HG03460 (cell line): ENCODE measurements at regions not wholly inside any gene's neighbourhood (a gene's known extent, or its start where the extent isn't known, plus 50 kb on each side); places are given as distances from the start of the nearest gene placed in this dataset.

Source experiments
- ATAC-seq: cut with Tn5 transposase; IDR thresholded peaks from one replicate; pipeline ENCODE4 v1.9.1; 2021; ENCODE audit not compliant: unreplicated experiment

DNA sequence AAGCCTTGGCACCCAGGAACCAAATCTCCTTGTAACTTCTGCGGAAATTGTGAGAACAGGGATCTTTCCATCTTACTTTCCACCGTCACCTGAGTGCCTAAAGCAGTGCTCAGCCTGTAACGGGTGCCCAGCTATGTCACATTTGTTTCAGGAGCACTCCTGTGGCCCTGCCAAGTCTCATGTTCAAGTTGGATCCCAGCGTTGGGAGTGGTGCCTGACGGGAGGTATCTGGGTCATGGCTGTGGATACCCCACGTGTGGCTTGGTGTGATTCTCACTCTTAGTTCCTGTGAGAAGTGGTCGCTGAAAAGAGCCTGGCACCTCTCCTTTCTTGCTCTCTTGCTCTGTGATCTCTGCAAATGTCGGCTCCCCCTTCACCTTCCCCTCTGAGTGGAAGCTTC, 114.9 kb downstream of the UQCRFS1 start:
- no peak for ATAC-seq

DNA sequence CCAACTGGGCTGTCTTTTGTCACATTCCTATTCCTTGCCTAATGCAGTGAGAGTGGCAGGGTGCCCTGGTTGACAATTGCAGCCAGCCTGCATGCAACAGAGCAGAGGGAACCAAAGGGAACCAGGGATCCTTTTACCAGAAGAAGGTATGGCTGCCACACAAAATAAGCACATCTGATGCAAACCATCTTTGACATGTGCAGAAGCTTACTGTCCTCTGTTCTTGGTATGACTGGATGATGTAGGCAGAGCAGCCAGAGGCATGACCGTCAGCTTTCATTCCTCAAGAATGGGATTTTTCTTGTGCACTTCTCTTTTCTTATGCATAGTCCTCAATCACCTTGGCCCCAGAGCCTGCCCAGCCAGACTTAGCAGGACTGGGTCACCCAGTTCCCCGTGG, 116.1 kb downstream of the UQCRFS1 start:
- ATAC-seq: no peak

DNA sequence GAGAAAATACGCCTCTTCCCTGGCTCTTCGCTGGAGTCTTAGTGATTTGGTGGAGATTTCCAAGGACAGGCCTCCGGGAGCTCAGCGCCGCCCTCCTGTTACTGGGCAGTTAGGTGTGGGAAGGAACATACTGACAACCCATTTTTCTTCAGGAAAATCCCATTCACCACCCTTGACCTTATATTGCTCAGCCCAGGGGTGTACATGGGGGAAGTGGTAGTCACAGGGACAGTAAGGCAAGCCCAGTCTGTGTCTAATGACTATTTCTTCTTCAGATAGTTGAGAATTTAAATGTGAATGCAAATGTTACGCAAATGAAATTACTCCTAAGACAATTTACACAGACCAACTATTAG, 119.4 kb downstream of the UQCRFS1 start:
- no peak for ATAC-seq

DNA sequence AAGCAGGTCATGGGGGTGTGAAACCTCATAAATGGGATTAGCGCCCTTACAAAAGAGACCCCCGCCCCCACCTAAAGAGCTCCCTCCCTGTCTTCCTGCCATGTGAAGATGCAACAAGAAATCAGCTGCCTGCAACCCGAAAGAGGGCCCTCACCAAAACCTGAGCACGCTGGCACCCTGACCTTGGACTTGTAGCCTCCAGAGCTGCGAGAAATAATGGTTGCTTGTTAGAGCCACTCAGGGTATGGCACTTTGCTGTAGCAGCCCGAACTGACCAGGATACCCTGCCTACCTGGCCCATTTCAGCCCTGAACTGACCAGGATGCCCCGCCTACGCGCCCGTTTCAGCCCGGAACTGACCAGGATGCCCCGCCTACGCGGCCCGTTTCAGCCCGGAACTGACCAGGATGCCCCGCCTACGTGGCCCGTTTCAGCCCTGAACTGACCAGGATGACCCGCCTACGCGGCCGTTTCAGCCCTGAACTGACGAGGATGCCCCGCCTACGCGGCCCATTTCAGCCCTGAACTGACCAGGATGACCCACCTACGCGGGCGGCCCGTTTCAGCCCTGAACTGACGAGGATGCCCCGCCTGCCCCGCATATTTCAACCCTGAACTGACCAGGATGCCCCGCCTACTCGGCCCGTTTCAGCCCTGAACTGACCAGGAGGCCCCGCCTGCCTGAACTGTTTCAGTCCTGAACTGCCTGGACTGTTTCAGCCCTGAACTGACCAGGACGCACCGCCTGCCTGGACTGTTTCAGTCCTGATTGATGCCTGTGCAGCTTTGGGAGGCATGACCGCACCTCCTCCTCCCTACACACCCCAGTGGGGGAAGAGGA, 120.0 kb downstream of the UQCRFS1 start:
- ATAC-seq: no peak

DNA sequence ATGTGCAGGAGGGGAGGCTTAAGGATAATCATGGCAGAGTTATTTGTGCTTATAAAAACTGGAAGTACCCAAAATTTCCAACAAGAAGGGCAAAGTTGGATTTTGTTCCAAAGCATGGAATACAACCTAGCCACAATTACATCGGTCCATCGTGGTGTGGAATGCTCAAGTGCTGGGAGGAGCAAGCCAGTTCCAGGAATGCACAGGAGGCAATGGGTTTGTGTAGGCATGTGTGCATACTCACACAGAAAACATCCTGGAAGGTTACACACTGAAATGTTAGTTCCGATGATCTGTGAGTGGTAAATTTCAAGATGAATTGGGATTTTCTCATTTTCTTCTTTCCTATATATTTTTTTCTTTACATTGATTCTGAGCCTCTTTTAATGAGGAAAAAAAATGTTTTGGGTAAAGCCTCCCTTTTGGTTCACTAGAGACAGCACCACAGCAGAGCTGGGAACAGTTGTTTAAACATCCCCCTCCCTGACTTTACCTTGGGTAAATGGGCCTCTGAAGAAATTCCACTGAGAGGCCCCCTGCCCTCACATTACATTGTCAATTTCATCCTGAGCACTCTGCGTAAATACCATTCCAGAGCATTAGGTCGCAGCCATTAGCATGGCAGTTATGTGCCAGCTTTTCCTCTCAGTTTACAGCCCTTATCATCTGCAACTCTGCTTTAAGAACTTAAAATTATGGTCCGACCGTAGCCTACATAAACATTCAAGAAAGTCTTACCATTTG, 122.0 kb downstream of the UQCRFS1 start:
- no peak for ATAC-seq

DNA sequence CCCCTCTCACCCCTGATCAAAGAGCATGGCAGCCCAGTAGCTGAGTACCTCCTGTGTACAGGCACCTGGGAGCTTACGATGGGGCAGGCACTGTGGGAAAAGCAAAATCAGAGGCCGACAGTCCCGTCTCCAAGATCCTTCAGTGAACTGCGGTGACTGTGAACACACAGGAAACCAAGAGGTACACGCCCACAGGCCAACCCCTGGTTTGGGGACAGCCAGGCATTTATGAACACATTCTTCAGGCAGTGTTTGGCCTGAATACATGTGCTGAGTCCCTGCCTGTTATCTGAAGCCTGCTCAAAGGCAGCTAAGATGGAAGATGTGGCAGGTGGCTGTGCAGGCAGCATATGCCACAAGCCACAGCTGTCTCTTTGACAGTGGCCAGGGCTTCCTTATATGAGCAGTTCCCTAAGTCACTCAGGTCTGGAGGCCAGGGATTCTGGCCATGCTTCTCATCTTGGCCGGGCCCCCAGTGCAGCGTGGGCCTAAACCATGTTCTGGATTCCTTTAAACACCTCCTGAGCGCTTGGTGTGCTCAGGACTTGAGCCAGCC, 123.6 kb downstream of the UQCRFS1 start:
- no peak for ATAC-seq

DNA sequence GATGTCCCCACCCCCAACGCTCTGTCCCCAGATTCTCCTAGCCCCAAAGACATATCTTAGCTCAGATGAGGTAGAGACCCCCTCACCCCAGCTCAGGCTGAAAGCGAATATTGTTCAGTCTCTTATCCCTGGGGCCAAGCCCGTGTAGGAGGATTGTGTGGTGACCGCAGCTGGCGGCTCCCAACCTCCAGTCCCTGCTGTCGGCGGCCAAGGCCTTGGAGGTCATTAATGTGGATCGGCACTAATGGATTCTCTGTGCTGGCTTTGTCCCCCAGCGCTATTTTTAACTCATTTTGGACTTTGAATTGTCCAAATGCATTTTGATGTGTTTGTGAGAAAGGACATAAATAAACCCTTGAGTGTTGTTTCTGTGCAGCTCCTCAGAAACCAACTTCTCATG, 124.2 kb downstream of the UQCRFS1 start:
- ATAC-seq: no peak

DNA sequence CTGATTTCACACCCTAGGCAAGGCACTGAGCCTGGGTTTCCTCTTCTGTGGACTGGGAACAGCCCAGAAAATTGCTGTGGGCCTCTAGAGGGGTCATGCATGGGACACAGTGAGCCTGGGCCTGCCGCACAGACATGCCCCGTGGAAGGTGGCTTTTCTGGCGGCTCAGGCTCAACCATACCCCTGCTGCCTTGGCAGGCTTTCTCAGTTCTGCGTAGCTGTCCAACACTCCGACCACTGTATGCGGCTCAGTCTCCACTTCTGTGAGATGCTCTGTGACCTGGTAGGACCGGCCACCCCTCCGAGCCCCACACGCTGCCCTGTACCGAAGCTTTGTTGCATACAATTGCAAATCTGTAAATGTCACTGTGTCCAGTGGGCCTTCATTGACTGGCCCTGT, 126.3 kb downstream of the UQCRFS1 start:
- ATAC-seq: no peak

DNA sequence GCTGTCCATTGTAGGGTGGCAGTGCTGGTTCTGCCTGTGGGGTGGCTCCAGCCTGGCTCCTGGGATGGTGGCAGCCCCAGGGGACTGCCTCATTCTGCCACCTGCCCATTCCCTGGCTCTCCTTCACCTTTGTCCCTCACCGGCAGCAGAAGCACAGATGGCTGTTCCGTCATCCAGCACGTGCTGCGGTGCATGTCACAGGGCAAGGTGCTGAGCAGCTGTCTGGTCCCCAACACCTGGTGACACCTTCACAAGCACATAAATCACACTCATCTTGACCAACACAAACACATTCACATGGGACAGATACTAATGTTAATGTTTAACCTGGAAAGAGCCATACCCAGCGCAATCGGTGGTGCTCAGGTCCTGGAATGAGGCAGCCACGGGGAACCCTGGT, 126.8 kb downstream of the UQCRFS1 start:
- no peak for ATAC-seq

DNA sequence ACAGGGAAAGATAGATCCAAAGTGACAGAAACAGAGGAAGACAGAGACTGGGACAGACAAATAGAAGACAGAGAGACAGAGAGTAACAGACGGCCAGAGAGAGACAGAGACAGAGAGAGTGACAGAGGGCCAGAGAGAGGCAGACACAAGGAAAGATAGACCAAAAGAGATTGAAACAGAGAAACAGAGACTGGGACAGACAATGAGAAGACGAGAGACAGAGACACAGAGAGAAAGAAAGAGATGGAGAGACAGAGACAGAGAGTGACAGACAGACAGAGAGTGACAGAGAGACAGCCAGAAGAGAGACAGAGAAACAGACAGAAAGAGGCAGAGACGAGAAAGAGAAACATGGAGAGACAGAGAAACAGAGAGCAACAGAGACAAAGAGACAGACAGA, 127.3 kb downstream of the UQCRFS1 start:
- no peak for ATAC-seq

DNA sequence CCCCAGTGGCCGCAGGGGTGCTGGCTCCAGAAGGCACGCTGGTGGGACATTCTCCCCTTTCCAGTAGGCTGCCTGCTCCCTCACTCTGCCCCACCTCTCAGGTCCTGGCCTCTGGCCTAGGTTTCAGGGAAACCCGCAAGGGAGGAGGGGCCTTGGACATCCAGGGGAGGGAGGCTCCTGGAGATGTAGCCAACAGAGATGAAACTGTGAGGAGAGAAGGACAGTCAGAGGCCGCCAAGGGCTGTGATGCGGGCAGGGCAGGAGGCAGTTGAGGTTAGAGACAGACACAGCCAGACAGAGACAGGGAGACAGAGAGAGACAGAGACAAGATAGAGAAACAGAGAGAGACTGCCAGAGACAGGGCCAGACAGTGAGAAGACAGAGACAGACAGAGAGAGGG, 127.7 kb downstream of the UQCRFS1 start:
- ATAC-seq: no peak

DNA sequence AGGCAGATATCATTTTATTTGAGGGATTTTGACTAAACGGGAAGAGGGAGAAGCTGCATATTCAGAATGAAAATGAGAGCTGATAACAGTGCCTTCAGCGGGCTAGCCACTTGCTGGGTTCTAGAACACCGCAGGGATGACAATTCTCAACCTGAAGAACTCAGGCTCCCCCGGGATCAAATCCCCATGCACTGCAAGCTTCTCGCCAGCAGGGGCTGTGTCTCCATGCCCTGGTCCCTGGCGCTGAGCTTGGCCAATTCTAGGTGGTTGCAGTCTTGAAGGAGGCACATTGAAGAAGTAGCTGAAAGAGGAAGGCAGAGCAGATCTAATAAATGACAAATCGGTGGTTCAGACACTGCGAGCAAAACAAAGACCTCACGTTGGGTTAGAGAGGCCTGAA, 128.7 kb downstream of the UQCRFS1 start:
- no peak for ATAC-seq

DNA sequence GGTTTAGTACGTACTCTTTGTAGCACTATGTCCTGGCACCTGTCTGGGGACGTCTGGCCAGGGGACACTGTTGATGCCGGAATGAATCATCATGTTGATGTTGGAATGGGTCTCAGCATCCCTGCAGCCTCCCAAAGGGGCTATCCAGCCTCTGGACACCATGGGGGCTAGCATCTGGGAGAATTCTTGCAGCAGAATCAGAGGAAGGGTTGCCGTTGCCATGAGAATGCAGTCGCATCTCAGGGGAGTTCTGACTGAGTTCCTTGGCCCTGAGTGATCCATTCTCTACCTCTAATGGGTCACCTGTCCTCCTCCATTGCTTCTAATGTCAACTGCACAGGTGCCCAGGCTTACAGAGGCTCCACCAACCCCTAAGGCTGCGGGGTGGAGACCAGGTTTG, 129.1 kb downstream of the UQCRFS1 start:
- no peak for ATAC-seq

DNA sequence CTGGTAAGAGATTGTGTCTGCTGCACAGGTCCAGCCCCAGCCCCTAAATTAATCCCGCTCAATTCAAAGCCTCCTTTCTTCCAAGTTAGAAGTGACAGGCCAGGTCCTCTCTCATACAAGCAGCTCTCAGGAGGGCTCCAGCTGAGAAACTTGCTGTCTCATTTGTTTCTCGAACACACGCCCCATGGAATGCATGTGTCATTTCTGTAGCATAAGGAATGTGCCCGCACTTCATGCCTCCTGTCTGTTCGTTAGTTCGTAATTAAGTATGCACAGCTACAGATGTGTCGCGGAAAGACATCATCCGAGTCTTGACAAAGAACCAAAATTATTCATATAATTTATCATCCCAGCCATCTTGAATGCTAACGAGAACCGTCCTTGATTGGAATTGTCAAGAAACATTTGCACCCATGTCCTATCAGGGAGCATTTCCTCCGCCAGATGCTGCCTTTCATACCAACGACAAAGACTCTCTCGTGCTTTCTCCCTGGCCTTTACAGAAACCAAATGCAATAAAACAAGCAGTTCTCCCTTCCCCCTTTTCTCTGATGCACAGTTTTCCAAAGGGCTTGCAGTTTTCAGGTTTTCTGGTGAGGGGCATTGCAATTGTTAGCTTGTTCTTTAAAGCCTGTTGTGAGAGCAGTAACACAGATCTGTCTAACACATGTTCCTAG, 133.5 kb downstream of the UQCRFS1 start:
- ATAC-seq: no peak

DNA sequence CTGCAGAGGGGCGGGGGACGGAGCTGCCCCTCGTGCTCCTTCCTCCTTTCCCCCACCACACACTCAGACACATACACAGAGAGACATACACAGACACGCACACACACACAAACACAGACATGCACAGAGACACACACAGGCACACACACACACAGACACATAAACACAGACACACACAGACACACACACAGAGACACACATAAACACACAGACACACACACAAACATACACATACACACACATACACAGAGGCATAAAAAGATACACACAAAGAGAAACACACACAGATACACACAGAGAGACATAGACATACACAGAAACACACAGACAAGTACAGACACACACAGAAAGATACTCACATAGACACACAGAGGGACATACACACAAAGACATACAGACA, 136.0 kb downstream of the UQCRFS1 start:
- no peak for ATAC-seq

DNA sequence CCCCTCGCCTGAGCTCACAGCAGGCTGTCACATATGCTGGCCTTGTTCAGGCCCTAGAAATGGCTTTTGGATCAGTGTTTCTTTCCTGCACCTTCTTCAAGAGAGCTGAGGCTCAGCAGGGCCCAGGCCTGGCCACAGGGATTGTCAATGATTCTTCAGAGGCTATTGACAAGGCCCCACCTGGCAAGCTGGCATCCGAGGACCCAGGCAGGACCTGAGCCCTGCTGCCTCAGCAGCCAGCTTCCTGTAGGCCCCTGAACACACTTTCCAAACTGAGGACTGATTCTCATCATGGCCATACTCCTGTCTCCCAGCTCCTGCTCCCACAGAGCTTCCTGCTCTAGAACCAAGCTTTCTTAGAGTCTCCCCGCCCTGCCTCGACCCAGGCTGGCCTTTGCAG, 136.8 kb downstream of the UQCRFS1 start:
- ATAC-seq: no peak

DNA sequence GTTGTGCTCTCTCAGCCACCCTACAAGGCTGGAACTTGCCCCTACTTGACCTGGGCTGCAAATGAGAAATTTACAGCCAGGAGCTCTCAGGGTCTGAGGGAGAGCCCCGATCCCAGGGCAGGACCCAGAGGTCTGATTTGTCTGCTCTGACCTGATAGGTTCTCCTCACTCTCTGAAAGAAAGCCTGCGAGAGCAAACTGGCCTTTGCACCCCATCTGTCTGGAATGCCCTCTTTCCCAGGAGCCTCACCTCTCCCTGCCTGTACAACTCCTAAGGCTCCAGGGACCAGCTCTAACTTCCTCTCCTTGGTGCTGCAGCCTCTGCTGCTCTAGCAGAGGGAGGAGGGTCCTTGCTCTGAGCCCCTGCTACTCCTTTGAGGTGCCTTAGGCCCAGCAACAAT, 137.8 kb downstream of the UQCRFS1 start:
- no peak for ATAC-seq

DNA sequence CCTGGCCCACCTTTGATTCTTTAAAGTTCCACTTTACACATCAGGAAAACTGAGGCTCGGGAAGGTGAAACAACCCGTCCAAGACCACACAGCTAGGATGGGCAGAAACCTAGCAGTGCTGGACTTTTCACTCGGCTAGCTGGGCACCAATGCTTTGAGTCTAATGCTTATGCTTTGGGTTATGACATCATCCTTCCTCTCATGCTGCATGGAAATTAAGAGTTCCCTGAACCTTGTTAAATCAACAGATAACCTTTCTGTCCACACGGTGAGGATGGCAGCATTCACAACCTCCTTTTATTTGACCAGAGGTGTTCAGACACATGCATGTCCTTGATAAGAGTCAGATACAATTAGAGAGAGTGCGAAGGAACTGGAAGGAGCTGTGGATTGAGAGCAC, 138.4 kb downstream of the UQCRFS1 start:
- no peak for ATAC-seq

DNA sequence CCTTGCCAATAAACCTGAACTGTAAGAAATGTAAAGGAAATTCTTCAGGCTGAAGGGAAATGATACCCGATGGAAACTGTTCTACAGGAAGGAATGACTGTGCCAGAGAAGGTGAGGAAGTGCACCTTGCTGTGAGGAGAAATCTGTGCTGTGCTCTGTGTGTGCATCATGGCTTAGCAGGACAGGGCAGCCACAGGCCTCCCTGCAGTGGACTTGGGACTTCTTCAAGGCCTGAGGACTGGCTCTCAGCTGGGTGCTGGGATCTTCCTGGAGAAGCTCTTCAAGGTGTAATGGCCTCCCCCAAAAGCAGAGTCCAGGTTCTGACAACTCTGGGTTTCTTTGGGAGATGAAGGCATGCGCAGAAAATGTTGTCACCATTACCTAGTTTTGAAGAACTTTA, 145.1 kb downstream of the UQCRFS1 start:
- ATAC-seq: no peak

DNA sequence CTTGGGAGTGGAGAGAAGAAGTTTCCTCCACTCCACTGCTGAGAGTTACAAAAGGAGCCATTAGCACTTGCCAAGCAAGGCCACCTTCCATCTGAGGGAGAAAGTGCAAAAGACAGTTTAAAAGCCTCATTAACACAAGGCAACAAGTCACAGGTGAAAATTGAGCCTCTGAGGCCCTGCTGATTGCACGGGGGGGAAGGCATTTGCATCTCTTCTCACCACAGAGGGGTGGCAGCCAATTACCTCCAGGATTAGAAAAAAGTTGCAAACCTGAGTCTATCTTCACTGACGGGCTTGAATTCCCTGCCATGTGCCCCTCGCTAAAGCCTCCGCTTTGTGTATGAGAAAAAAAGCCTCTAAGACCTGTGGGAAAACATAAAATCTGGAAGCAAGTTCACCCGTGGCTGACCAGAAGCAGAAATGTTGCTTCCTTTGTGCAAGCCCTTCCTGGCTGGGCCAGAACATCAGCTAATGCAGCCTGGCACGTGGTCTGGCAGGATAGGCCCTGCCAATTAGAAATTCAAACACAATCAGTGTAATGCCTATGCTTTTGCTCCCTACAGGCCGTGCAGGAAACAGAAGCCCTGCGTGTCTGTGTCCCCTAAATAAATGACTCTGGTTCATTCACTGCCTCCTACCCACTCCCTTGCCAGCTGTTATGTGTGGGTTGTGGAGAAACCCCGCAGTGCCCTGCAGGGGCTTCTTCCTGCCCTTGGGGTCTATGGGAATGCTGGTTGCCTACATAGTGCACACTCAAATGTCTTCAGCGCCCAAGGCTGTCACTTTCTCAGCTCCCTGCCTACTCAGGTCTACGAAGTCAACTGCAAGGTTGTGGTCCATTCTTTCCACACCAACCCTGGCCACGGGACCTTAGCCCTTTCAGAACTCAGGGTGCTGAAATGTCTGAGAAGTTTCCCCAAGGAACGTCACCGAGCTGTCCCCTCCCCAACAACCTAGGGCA, 150.2 kb downstream of the UQCRFS1 start:
- ATAC-seq: no peak
